OCI-LY1 (cell line): ENCODE measurements at regions not wholly inside any gene's neighbourhood (a gene's known extent, or its start where the extent isn't known, plus 50 kb on each side); places are given as distances from the start of the nearest gene placed in this dataset.

ENCODE experiments used
- EZH2 ChIP-seq: fragments of 200-600 bp; sonication (generic), shearing (Covaris generic); IDR thresholded peaks from 2 replicates; pipeline ENCODE4 v1.8.0; 2017; ENCODE audit warnings: borderline replicate concordance, mixed run types, mild to moderate bottlenecking, antibody characterized with exemption, low read length, moderate library complexity, mixed read lengths
- TF ChIP-seq, protein P1 (sequence below): fragments of 200-600 bp; sonication (generic), shearing (Covaris generic); IDR thresholded peaks from 2 replicates; pipeline ENCODE4 v1.5.1; 2017; ENCODE audit warnings: mild to moderate bottlenecking, antibody characterized with exemption, low read length, moderate library complexity, mixed read lengths

- TF ChIP-seq, protein P1, sequence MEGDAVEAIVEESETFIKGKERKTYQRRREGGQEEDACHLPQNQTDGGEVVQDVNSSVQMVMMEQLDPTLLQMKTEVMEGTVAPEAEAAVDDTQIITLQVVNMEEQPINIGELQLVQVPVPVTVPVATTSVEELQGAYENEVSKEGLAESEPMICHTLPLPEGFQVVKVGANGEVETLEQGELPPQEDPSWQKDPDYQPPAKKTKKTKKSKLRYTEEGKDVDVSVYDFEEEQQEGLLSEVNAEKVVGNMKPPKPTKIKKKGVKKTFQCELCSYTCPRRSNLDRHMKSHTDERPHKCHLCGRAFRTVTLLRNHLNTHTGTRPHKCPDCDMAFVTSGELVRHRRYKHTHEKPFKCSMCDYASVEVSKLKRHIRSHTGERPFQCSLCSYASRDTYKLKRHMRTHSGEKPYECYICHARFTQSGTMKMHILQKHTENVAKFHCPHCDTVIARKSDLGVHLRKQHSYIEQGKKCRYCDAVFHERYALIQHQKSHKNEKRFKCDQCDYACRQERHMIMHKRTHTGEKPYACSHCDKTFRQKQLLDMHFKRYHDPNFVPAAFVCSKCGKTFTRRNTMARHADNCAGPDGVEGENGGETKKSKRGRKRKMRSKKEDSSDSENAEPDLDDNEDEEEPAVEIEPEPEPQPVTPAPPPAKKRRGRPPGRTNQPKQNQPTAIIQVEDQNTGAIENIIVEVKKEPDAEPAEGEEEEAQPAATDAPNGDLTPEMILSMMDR: no peak
- TF ChIP-seq EZH2: no peak
Measured at GRCh38 chr7:46297515-46297914, 376.4 kb upstream of the IGFBP3 start.
